ENCODE measurements at regions not wholly inside any gene's neighbourhood (a gene's known extent, or its start where the extent isn't known, plus 50 kb on each side); places are given as distances from the start of the nearest gene placed in this dataset.

- TF ChIP-seq ZNF425 (CRISPR knock-in tag; conservative IDR thresholded peaks at IDR 0.05) (no peak), CTCF (IDR thresholded peaks at IDR 0.05) (no peak), MYBL2 (CRISPR knock-in tag; IDR thresholded peaks at IDR 0.05) (no peak), ZNF512 (CRISPR knock-in tag; IDR thresholded peaks at IDR 0.05; ENCODE audit: borderline replicate concordance) (no peak), ZNF416 (CRISPR knock-in tag; IDR thresholded peaks at IDR 0.05) (no peak), MXD4 (CRISPR knock-in tag; IDR thresholded peaks at IDR 0.05; ENCODE audit: borderline replicate concordance) (no peak), E2F5 (CRISPR knock-in tag; IDR thresholded peaks at IDR 0.05) (no peak), FOXK1 (CRISPR knock-in tag; IDR thresholded peaks at IDR 0.05) (no peak), ATF3 (CRISPR knock-in tag; conservative IDR thresholded peaks at IDR 0.05) (no peak), GABPB1 (CRISPR knock-in tag; IDR thresholded peaks at IDR 0.05) (no peak), STAT6 (CRISPR knock-in tag; conservative IDR thresholded peaks at IDR 0.05; ENCODE audit: low read depth) (no peak), HMGA2 (CRISPR knock-in tag; IDR thresholded peaks at IDR 0.05) (no peak)
Observed at GRCh38 chrX:22616867-22617266, 344.2 kb downstream of the CBLL2 start.

All from WTC11 (cell line).